Psoas muscle (tissue), 7 donors: ENCODE measurements at regions not wholly inside any gene's neighbourhood (a gene's known extent, or its start where the extent isn't known, plus 50 kb on each side); places are given as distances from the start of the nearest gene placed in this dataset.

ENCODE experiments used
- ATAC-seq, 4 donors: fragments of 200-7000 bp; cut with Tn5 transposase; one replicate each; pipeline ENCODE4 v1.9.1; 2020; ENCODE audit warnings: moderate library complexity in 3 of 4, mild to moderate bottlenecking in 2 of 4
- DNase-seq, 2 donors: peaks; one replicate each; pipeline ENCODE4 v3.0.0-alpha.2; 2020
- H3K27ac ChIP-seq: fragments of 200-600 bp; one replicate; pipeline ENCODE4 v1.8.0; 2022
- H3K27me3 ChIP-seq, 3 donors: fragments of 200-600 bp in 1 of 3; one replicate each; pipeline versions ENCODE4 v1.6.1 to v1.8.0; 2013 to 2022; ENCODE audit warnings: low read length in 2 of 3, mild to moderate bottlenecking in 2 of 3, moderate library complexity in 1 of 3; ENCODE audit not compliant: insufficient read depth in 3 of 3
- H3K36me3 ChIP-seq, 2 donors: fragments of 200-600 bp in 1 of 2; one replicate each; pipeline versions ENCODE4 v1.6.1 to v1.8.0; 2013 to 2022; ENCODE audit warnings: low read depth in 1 of 2, mild to moderate bottlenecking in 1 of 2, moderate library complexity in 1 of 2; ENCODE audit not compliant: insufficient read depth in 1 of 2
- H3K4me1 ChIP-seq: fragments of 200-600 bp; one replicate; pipeline ENCODE4 v1.8.0; 2022
- H3K4me3 ChIP-seq: fragments of 200-600 bp; one replicate; pipeline ENCODE4 v1.8.0; 2022; ENCODE audit warnings: mild to moderate bottlenecking
- H3K9me3 ChIP-seq: fragments of 200-600 bp; one replicate; pipeline ENCODE4 v1.8.0; 2022
- CTCF ChIP-seq: fragments of 200-600 bp; IDR thresholded peaks from one replicate; pipeline ENCODE4 v1.8.0; 2022; ENCODE audit warnings: antibody characterized with exemption
- WGBS, 3 donors: extraction: QIAGEN DNeasy Blood & Tissue Kit; methylation state at CpG; one replicate each; pipeline versions ENCODE4 v1.1.6 to v1.1.7; 2013; 5-methylcytosine and 5-hydroxymethylcytosine counted together
- intact Hi-C, 2 donors: fragments of 100-400 bp; cut with DNase I; formaldehyde crosslinking; loops; one replicate each; pipeline versions ENCODE4 v1.11.0 to v1.14.2; 2022
- donor health status: healthy with polysubstance abuse.
- donor health status: DM: no; HTN: no; CAD: no; lungs with moderate emphysema.
- donor health status: Bipolar disorder and iron deficiency.
- donor health status: healthy.
- donor health status: DM: yes; HTN: yes; CAD: no.
- donor health status: DM: no; HTN: no; CAD: no.
- donor health status: DM: yes; HTN: yes; CAD: no.

DNA sequence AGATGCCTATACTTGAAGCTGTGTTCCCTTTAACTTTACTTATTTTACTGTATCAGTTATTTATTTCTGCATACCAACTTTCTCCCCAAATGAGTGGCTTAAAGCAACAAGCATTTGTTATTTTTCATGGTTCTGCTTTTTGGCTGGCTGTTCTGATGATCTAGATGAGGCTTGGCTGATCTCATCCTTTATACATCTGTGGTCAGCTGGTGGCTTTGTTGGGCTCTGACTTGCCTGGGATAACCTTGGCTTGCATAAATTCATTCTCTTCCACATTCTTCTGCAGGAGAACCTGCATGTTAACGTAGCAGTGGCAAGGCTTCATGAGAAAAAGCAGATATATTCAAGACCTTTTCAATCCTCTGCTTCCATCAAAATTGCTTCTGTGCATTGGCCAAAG, 1317.6 kb downstream of the ADGRL3 start:
- no peaks in the 10 kb centered on the region for H3K36me3 ChIP-seq
- no peaks in the 10 kb centered on the region for H3K4me1 ChIP-seq
- ATAC-seq (no peak), DNase-seq (no peak)
- no peaks in the 10 kb centered on the region for H3K27me3 ChIP-seq
- intact Hi-C loops = no loop called here
- no peaks in the 10 kb centered on the region for H3K9me3 ChIP-seq
- no peak overlapping the region for H3K27ac ChIP-seq
- TF ChIP-seq CTCF = no peak
- 8 to 30% (median 10%) methylated on average over 1 of the region's 1 CpG for WGBS, 3 donors
- H3K4me3 ChIP-seq = no peak overlapping the region

GRCh38 chr4:62513306-62513705, 1313.2 kb downstream of the ADGRL3 start:
- DNase-seq = no peak
- Histone ChIP-seq H3K9me3 (no peaks in the 10 kb centered on the region), H3K27me3 (no peaks in the 10 kb centered on the region), H3K27ac (no peak overlapping the region), H3K36me3 (no peaks in the 10 kb centered on the region), H3K4me3 (no peak overlapping the region), H3K4me1 (no peaks in the 10 kb centered on the region)
- WGBS, 3 donors = 83 to 94% (median 86%) methylated on average over 2 of the region's 2 CpGs
- ATAC-seq = no peak
- TF ChIP-seq CTCF = no peak
- intact Hi-C loops = no loop called here

DNA sequence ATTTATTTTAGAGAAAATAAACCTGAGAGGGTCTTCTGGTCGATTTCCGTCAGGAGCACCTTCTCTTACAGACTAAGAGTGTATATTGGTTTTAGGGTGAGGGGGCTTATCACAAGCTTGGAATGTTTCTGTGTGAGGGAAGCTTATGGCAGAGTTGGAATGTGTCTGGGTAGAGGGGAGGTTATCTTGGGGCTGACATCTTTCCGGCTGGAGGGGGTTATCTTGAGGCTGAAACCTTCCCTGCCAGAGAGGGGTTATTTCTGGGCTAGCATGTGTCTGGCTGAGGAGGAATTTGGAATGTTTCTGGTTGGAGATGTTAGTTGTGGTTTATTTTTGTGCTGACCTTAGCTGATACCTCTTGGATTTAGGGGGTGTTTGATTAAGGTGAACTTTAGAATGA, 1312.1 kb downstream of the ADGRL3 start:
- 83 to 85% (median 85%) methylated on average over 3 of the region's 3 CpGs for WGBS, 3 donors
- Histone ChIP-seq H3K4me1 (no peaks in the 10 kb centered on the region), H3K27ac (no peak overlapping the region), H3K4me3 (no peak overlapping the region), H3K36me3 (no peaks in the 10 kb centered on the region), H3K27me3 (no peaks in the 10 kb centered on the region), H3K9me3 (no peaks in the 10 kb centered on the region)
- no peak for TF ChIP-seq CTCF
- no peak for ATAC-seq
- no peak for DNase-seq
- intact Hi-C loops = no loop called here

GRCh38 chr4:62510228-62510627, 1310.1 kb downstream of the ADGRL3 start:
- Histone ChIP-seq H3K4me1 (no peaks in the 10 kb centered on the region), H3K27me3 (no peaks in the 10 kb centered on the region), H3K36me3 (no peaks in the 10 kb centered on the region), H3K27ac (no peak overlapping the region), H3K9me3 (no peaks in the 10 kb centered on the region), H3K4me3 (no peak overlapping the region)
- ATAC-seq = no peak
- DNase-seq = no peak
- TF ChIP-seq CTCF = no peak
- 87 to 91% (median 91%) methylated on average over 13 of the region's 13 CpGs for WGBS, 3 donors
- intact Hi-C loops = no loop called here

DNA sequence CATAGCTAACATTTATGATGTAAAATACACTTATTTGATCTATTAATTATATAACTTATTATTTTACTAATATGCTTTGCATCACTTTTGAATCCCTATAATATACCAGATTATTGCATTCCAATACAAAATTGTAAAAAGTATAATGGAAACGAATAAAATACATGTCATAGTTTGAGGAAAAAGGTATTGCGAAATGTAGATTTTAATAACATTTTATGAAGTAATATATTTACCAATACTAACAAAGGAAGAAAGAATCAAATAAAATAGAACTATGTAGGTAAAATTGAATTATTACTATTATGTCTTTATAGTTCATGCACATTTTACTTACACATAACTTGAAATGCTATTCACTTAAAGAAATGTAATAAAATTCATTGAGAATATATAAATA, 1300.2 kb downstream of the ADGRL3 start:
- DNase-seq (no peak), ATAC-seq (no peak)
- H3K9me3 ChIP-seq = no peaks in the 10 kb centered on the region
- intact Hi-C loops = no loop called here
- no peaks in the 10 kb centered on the region for H3K27me3 ChIP-seq
- no peaks in the 10 kb centered on the region for H3K36me3 ChIP-seq
- H3K27ac ChIP-seq = no peak overlapping the region
- no peak for TF ChIP-seq CTCF
- 93 to 98% (median 94%) methylated on average over 2 of the region's 2 CpGs for WGBS, 3 donors
- H3K4me1 ChIP-seq = no peaks in the 10 kb centered on the region
- no peak overlapping the region for H3K4me3 ChIP-seq
